EH (cell line): ENCODE measurements at regions not wholly inside any gene's neighbourhood (a gene's known extent, or its start where the extent isn't known, plus 50 kb on each side); places are given as distances from the start of the nearest gene placed in this dataset.
A peak's percentile ranks its signal among the peaks of the same experiment; 100 is the strongest.

Experiments
- DNase-seq: peaks from one replicate; pipeline ENCODE4 v3.0.0-alpha.2; 2015; ENCODE audit warnings: low read depth

GRCh38 chr15:46855388-46855787, 861.9 kb upstream of the SEMA6D start:
- no peak for DNase-seq

GRCh38 chr15:46856839-46857502, 860.3 kb upstream of the SEMA6D start:
- no peak for DNase-seq

GRCh38 chr15:46858150-46858549, 859.2 kb upstream of the SEMA6D start:
- DNase-seq, result no peak

- DNase-seq, result no peak
Measured at GRCh38 chr15:46861796-46862195, 855.5 kb upstream of the SEMA6D start.

GRCh38 chr15:46865155-46865554, 852.1 kb upstream of the SEMA6D start:
- no peak for DNase-seq

- DNase-seq, result no peak
Measured at GRCh38 chr15:46872286-46872980, 844.9 kb upstream of the SEMA6D start.

GRCh38 chr15:46872981-46873330, 844.3 kb upstream of the SEMA6D start:
- no peak for DNase-seq

- DNase-seq, result no peak
Measured at GRCh38 chr15:46879032-46879770, 838.1 kb upstream of the SEMA6D start.

GRCh38 chr15:46880791-46881190, 836.5 kb upstream of the SEMA6D start:
- no peak for DNase-seq

- DNase-seq, result peak; percentile 43
Measured at GRCh38 chr15:46892621-46893160, 824.6 kb upstream of the SEMA6D start.

- no peak for DNase-seq
Measured at GRCh38 chr15:46894644-46895043, 822.7 kb upstream of the SEMA6D start.

- DNase-seq, result no peak
Measured at GRCh38 chr15:46897266-46897665, 820.0 kb upstream of the SEMA6D start.

GRCh38 chr15:46901001-46901400, 816.3 kb upstream of the SEMA6D start:
- peak; percentile 27 for DNase-seq

- no peak for DNase-seq
Measured at GRCh38 chr15:46917721-46918252, 799.5 kb upstream of the SEMA6D start.

- no peak for DNase-seq
Measured at GRCh38 chr15:46918462-46919140, 798.7 kb upstream of the SEMA6D start.

- no peak for DNase-seq
Measured at GRCh38 chr15:46921891-46922290, 795.4 kb upstream of the SEMA6D start.

GRCh38 chr15:46930426-46930825, 786.9 kb upstream of the SEMA6D start:
- no peak for DNase-seq

GRCh38 chr15:46933332-46933731, 784.0 kb upstream of the SEMA6D start:
- DNase-seq, result no peak

GRCh38 chr15:46934851-46935250, 782.5 kb upstream of the SEMA6D start:
- no peak for DNase-seq

GRCh38 chr15:46938169-46938568, 779.1 kb upstream of the SEMA6D start:
- no peak for DNase-seq

GRCh38 chr15:46941241-46941640, 776.1 kb upstream of the SEMA6D start:
- DNase-seq, result no peak

GRCh38 chr15:46946953-46947352, 770.4 kb upstream of the SEMA6D start:
- DNase-seq, result no peak
